NT2/D1 (cell line): ENCODE measurements at regions not wholly inside any gene's neighbourhood (a gene's known extent, or its start where the extent isn't known, plus 50 kb on each side); places are given as distances from the start of the nearest gene placed in this dataset.

Experiments used
- DNase-seq: peaks from one replicate; pipeline ENCODE4 v3.0.0-alpha.2; 2011; ENCODE audit warnings: low read depth, low spot score
- H3K27me3 ChIP-seq: 2 replicates; pipeline ENCODE4 v1.6.0; 2011; ENCODE audit warnings: mild to moderate bottlenecking; ENCODE audit not compliant: insufficient read length, insufficient read depth
- H3K36me3 ChIP-seq: 2 replicates; pipeline ENCODE4 v1.6.1; 2011; ENCODE audit warnings: mild to moderate bottlenecking, low read length, mixed read lengths; ENCODE audit not compliant: insufficient read depth, insufficient read length
- H3K4me1 ChIP-seq: 2 replicates; pipeline ENCODE4 v1.5.1; 2011; ENCODE audit not compliant: insufficient read depth, insufficient read length
- H3K4me3 ChIP-seq: 2 replicates; pipeline ENCODE4 v1.5.1; 2011; ENCODE audit warnings: low read depth; ENCODE audit not compliant: insufficient read length
- H3K9ac ChIP-seq: 2 replicates; pipeline ENCODE4 v1.6.0; 2011; ENCODE audit warnings: low read depth; ENCODE audit not compliant: insufficient read length
- H3K9me3 ChIP-seq: 2 replicates; pipeline ENCODE4 v1.5.1; 2011; ENCODE audit warnings: mild to moderate bottlenecking, low read length; ENCODE audit not compliant: insufficient read depth
- SUZ12 ChIP-seq: IDR thresholded peaks from 2 replicates; pipeline ENCODE4 v1.6.1; 2011; ENCODE audit not compliant: insufficient read length, insufficient read depth; ENCODE audit errors: extremely low read depth
- YY1 ChIP-seq: IDR thresholded peaks from 2 replicates; pipeline ENCODE4 v1.6.1; 2011; ENCODE audit not compliant: insufficient read length, insufficient read depth
- ZNF274 ChIP-seq: IDR thresholded peaks from 2 replicates; pipeline ENCODE4 v1.6.1; 2011; ENCODE audit warnings: mild to moderate bottlenecking, low read depth, low read length

- Histone ChIP-seq H3K36me3 (no peaks in the 10 kb centered on the region), H3K9ac (no peak overlapping the region), H3K9me3 (peaks cover 4% of the 10 kb centered on the region; the same call in 1 of the 2 replicates), H3K4me1 (no peaks in the 10 kb centered on the region), H3K4me3 (no peak overlapping the region), H3K27me3 (no peaks in the 10 kb centered on the region)
- no peak for DNase-seq
- no peak for TF ChIP-seq YY1
Measured at GRCh38 chr5:155200608-155201007, 187.1 kb downstream of the KIF4B start.

GRCh38 chr5:155211764-155212163, 198.2 kb downstream of the KIF4B start:
- Histone ChIP-seq H3K4me3 (no peak overlapping the region), H3K36me3 (no peaks in the 10 kb centered on the region), H3K9me3 (no peaks in the 10 kb centered on the region), H3K27me3 (no peaks in the 10 kb centered on the region), H3K4me1 (no peaks in the 10 kb centered on the region), H3K9ac (no peak overlapping the region)
- no peak for DNase-seq
- TF ChIP-seq ZNF274: no peak

- Histone ChIP-seq H3K36me3 (no peaks in the 10 kb centered on the region), H3K4me3 (no peak overlapping the region), H3K27me3 (no peaks in the 10 kb centered on the region), H3K9ac (no peak overlapping the region), H3K9me3 (no peaks in the 10 kb centered on the region), H3K4me1 (no peaks in the 10 kb centered on the region)
- TF ChIP-seq YY1 (no peak), SUZ12 (no peak), ZNF274 (no peak)
- DNase-seq: no peak
Measured at GRCh38 chr5:155222393-155222792, 208.8 kb downstream of the KIF4B start.

- no peaks in the 10 kb centered on the region for H3K36me3 ChIP-seq
- no peaks in the 10 kb centered on the region for H3K27me3 ChIP-seq
- no peak for DNase-seq
- H3K9me3 ChIP-seq: no peaks in the 10 kb centered on the region
- TF ChIP-seq SUZ12: no peak
- no peak for TF ChIP-seq ZNF274
- TF ChIP-seq YY1: no peak
- no peak overlapping the region for H3K9ac ChIP-seq
- no peaks in the 10 kb centered on the region for H3K4me1 ChIP-seq
- H3K4me3 ChIP-seq: no peak overlapping the region
Measured at GRCh38 chr5:155229135-155229534, 215.6 kb downstream of the KIF4B start.

GRCh38 chr5:155239803-155240202, 226.2 kb downstream of the KIF4B start:
- H3K27me3 ChIP-seq: no peaks in the 10 kb centered on the region
- H3K36me3 ChIP-seq: no peaks in the 10 kb centered on the region
- no peak overlapping the region for H3K4me3 ChIP-seq
- TF ChIP-seq SUZ12 (no peak), YY1 (no peak), ZNF274 (no peak)
- no peaks in the 10 kb centered on the region for H3K9me3 ChIP-seq
- no peak overlapping the region for H3K9ac ChIP-seq
- H3K4me1 ChIP-seq: no peaks in the 10 kb centered on the region
- DNase-seq: no peak

GRCh38 chr5:155250596-155250995, 237.0 kb downstream of the KIF4B start:
- no peak for DNase-seq
- Histone ChIP-seq H3K4me3 (no peak overlapping the region), H3K27me3 (no peaks in the 10 kb centered on the region), H3K9ac (no peak overlapping the region), H3K4me1 (no peaks in the 10 kb centered on the region), H3K36me3 (no peaks in the 10 kb centered on the region), H3K9me3 (no peaks in the 10 kb centered on the region)
- TF ChIP-seq YY1 (no peak), ZNF274 (no peak), SUZ12 (no peak)

- H3K4me1 ChIP-seq: no peaks in the 10 kb centered on the region
- H3K36me3 ChIP-seq: no peaks in the 10 kb centered on the region
- TF ChIP-seq SUZ12 (no peak), YY1 (no peak), ZNF274 (no peak)
- no peaks in the 10 kb centered on the region for H3K9me3 ChIP-seq
- no peak overlapping the region for H3K9ac ChIP-seq
- H3K4me3 ChIP-seq: no peak overlapping the region
- H3K27me3 ChIP-seq: no peaks in the 10 kb centered on the region
- DNase-seq: no peak
Measured at GRCh38 chr5:155252025-155252424, 238.5 kb downstream of the KIF4B start.

GRCh38 chr5:155252717-155253116, 239.2 kb downstream of the KIF4B start:
- Histone ChIP-seq H3K9me3 (no peaks in the 10 kb centered on the region), H3K27me3 (no peaks in the 10 kb centered on the region), H3K4me1 (no peaks in the 10 kb centered on the region), H3K4me3 (no peak overlapping the region), H3K36me3 (no peaks in the 10 kb centered on the region), H3K9ac (no peak overlapping the region)
- no peak for DNase-seq
- TF ChIP-seq ZNF274 (no peak), SUZ12 (no peak), YY1 (no peak)
